GM10248 (cell line): ENCODE measurements at regions not wholly inside any gene's neighbourhood (a gene's known extent, or its start where the extent isn't known, plus 50 kb on each side); places are given as distances from the start of the nearest gene placed in this dataset.

Experiments used
- CTCF ChIA-PET: fragments of 300-600 bp; sonication (Branson Sonifier 250); formaldehyde crosslinking; extraction: SDS; loops from one replicate; lab custom pipeline; 2021; ENCODE audit warnings: antibody characterized with exemption; lab: Yijun Ruan, JAX
- POLR2A ChIA-PET: fragments of 350-650 bp; sonication (Branson Sonifier 250); formaldehyde crosslinking; extraction: SDS; loops from one replicate; lab custom pipeline; 2020; ENCODE audit warnings: antibody characterized with exemption; lab: Yijun Ruan, JAX
- DNase-seq: peaks from one replicate; pipeline ENCODE4 v3.0.0; 2012; ENCODE audit errors: extremely low spot score
- TF ChIP-seq, protein P1 (sequence below): IDR thresholded peaks from 2 replicates; pipeline ENCODE4 v1.5.1; 2012; ENCODE audit warnings: mild to moderate bottlenecking, low read depth; ENCODE audit errors: extremely low read depth, missing control alignments, control extremely low read depth

DNA sequence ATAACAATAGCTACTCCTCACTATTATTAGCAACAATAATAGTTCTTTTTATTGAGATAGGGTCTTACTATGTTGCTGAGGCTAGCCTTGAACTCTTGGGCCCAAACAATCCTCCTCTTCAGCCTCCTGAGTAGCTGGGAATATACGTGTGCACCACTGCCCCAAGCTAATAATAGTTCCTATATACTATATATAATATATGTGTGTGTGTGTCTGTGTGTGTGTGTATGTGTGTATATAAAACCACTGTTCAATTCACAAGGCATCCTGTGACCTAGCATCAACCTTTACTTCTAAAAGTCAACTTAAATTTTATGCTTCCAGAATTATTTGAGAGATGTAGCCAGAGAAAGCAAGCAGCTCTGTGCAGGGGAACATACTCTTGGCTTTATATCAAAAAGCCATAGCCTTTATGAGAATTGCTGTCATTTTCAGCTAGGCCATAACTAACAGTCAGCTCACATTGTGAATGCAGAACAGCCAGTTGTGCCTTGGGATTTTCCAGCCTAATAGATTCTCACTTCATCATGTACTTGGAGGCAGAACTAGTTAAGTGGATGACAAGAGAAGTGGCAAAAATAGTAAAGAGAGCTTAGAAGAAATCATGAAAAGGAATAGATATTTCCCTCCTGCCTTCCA lies 665.5 kb downstream of the NYAP2 start:
- TF ChIP-seq, protein P1, sequence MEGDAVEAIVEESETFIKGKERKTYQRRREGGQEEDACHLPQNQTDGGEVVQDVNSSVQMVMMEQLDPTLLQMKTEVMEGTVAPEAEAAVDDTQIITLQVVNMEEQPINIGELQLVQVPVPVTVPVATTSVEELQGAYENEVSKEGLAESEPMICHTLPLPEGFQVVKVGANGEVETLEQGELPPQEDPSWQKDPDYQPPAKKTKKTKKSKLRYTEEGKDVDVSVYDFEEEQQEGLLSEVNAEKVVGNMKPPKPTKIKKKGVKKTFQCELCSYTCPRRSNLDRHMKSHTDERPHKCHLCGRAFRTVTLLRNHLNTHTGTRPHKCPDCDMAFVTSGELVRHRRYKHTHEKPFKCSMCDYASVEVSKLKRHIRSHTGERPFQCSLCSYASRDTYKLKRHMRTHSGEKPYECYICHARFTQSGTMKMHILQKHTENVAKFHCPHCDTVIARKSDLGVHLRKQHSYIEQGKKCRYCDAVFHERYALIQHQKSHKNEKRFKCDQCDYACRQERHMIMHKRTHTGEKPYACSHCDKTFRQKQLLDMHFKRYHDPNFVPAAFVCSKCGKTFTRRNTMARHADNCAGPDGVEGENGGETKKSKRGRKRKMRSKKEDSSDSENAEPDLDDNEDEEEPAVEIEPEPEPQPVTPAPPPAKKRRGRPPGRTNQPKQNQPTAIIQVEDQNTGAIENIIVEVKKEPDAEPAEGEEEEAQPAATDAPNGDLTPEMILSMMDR: no peak
- ChIA-PET POLR2A (no interaction called here), CTCF (interaction anchor here (1.0 to 1.2 kb wide), 2 partner anchors 8 to 23 kb away, joined by 3 read pairs; no protein-coding TSS in a partner anchor)
- DNase-seq: no peak

DNA sequence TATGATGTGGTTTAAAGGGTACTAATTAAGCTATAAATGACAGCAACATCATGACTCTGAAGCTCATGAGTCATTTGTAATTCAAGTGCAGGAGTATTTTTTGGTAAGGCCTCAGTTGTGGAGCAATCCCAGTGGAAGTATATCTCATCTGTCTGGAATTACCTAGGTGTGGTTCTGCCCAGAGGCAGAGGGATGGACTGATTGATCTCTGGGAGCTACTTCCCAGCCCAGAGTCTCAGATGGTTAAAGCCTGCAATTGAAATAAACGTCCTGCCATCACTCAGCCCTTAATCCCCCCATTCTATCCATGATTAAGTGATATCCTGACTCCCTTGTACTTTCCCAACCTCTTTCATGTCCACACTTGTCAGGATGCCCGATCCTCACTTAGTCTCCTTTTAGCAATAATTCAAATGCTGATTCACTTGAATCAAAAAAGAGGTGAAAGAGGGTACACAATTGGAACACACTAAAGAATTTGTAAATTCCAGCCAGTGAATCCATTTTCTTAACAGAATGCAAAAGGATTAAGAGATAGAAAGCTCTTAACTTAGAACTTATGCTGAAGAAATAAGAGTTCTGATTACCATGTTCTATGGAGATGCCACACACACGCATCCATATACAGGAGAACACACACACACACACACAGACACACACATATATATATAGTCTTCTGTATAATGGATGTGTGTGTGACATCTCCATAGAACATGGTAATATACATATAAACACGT lies 664.4 kb downstream of the NYAP2 start:
- ChIA-PET CTCF (interaction anchor here (0.7 to 1.2 kb wide), 2 partner anchors 10 to 22 kb away, joined by 3 read pairs; no protein-coding TSS in a partner anchor), POLR2A (no interaction called here)
- no peak for DNase-seq
- TF ChIP-seq, protein P1: no peak

DNA sequence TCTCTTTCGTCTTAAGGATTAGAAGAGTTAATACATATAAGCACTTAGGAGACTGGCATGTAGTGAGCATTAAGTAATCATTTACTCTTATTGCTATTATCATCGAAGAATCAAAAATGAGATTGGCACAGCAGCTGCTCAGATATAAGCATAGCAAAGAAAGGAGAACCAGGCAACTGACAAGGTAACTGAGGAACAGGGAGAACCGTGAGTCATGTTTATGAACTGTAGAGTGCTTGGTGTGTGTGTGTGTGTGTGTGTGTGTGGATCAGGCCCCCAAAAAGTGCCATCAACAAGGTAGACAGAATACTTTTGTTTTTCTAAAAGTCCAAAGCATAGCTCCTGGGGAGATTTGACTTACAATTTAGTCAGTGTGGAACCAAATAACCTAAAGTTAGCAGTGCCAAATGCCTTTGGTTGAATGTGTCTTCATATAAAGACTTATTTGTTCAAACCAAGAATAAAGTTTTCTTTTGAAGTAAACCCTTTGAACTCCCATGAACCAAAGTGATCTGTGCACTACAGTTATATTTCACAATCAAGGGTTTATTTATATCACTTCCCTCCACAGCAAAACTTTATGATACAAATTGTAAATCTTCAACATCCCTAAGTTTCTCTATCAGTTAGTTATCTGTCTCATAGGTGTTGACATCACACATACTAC lies 660.6 kb downstream of the NYAP2 start:
- TF ChIP-seq, protein P1: no peak
- DNase-seq: no peak
- CTCF ChIA-PET: interaction anchor here (1.0 kb wide), 1 partner anchor 16 kb away, joined by 3 read pairs; no protein-coding TSS in a partner anchor
- POLR2A ChIA-PET: no interaction called here

DNA sequence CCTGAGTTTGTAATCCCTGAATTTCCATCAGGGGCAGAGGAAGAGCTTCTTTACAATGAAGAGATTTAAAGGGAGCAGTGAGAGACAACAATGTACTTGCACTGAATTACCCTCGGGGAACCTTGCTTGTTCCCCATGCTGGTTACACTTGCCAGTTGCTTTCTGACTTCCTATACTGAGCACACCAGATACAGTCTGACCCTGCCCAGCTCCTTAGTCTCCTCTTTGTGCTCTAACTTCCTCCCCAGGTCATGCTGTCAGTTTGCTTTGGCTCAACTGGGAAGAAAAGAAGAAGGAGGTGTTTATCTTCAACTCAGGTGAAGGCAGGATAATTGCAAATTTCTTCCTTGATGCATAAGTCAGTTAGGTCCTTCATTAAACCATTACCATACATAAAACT lies 658.4 kb downstream of the NYAP2 start:
- TF ChIP-seq, protein P1: no peak
- ChIA-PET POLR2A (no interaction called here), CTCF (interaction anchor here (1.0 to 1.2 kb wide), 3 partner anchors 17 to 63 kb away, joined by 3 to 6 read pairs (median 4); no protein-coding TSS in a partner anchor)
- no peak for DNase-seq

DNA sequence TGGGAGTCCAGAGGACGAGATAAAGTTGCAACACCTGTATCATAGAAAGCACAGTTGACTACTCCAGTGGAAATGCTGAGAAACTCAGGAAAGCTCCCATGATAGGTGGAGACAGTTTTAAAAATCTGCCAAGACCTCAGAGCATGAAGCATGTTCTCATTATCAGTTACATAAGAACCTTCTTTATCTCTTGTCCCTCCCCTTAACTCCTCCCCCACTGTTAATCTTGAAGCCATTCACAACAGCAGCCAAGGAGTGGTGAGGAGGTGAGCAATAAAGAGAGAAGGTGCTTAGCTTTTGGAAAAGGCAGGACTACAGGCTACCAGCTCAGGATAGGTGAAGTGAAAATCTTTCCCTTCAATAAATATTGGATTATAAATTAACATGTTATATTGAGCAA lies 657.9 kb downstream of the NYAP2 start:
- POLR2A ChIA-PET: no interaction called here
- CTCF ChIA-PET: interaction anchor here (0.6 to 1.3 kb wide), 6 partner anchors 8 to 62 kb away, joined by 3 to 6 read pairs (median 4); no protein-coding TSS in a partner anchor
- TF ChIP-seq, protein P1: no peak
- no peak for DNase-seq

DNA sequence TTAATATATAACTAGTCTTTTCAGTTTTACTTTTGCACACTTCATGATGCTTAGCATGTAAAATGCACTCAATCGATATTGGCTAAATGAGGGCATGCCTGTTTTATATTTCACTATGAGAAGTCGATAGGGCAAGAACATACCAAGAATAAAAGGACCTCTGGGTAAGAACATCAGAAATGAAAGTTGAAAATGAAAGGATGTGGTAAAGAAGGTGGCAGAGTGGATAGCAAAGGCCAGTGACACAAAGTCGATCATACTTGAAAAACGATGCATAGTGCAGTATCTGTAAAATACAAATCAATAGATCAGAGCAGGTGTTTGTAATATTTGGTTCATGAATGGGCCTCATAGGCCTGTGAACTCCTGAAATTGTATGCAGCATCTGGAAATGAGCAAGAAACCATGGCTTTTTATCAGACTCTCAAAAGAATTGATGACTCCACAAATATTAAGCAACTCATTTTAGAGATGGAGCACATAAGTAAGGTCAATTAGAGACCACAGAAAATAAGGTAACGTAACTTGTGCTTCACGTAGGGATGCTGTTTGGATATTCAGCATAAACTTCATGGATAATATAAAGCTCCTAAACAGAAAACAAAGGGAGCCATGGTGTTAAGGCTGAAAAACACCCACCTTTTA lies 653.4 kb downstream of the NYAP2 start:
- no peak for DNase-seq
- TF ChIP-seq, protein P1: no peak
- ChIA-PET POLR2A (no interaction called here), CTCF (interaction anchor here (1.5 kb wide), 1 partner anchor 22 kb away, joined by 3 read pairs; no protein-coding TSS in a partner anchor)
